BJ (cell line): ENCODE measurements at regions not wholly inside any gene's neighbourhood (a gene's known extent, or its start where the extent isn't known, plus 50 kb on each side); places are given as distances from the start of the nearest gene placed in this dataset.

Experiments
- CTCF ChIA-PET: fragments of 350-600 bp; formaldehyde crosslinking; extraction: SDS; loops from one replicate; lab custom pipeline; 2021; ENCODE audit warnings: antibody characterized with exemption, inconsistent platforms; lab: Yijun Ruan, JAX
- POLR2A ChIA-PET: fragments of 300-600 bp; sonication (Branson Sonifier 250); formaldehyde crosslinking; extraction: SDS; loops from one replicate; lab custom pipeline; 2021; ENCODE audit warnings: antibody characterized with exemption; lab: Charles Lee
- DNase-seq: peaks from one replicate; pipeline ENCODE4 v3.0.0-alpha.2; 2011; ENCODE audit warnings: low read depth
- H3K27me3 ChIP-seq: 2 replicates; pipeline ENCODE4 v1.6.0; 2011; ENCODE audit warnings: low read length; ENCODE audit not compliant: control insufficient read depth, insufficient read depth
- H3K36me3 ChIP-seq: 2 replicates; pipeline ENCODE4 v1.5.1; 2011; ENCODE audit warnings: low read length; ENCODE audit not compliant: control insufficient read depth, insufficient read depth
- H3K4me3 ChIP-seq: 2 replicates; pipeline ENCODE4 v1.5.1; 2011; ENCODE audit warnings: low read depth, mild to moderate bottlenecking, control low read depth, low read length
- CTCF ChIP-seq: IDR thresholded peaks from 2 replicates; pipeline ENCODE4 v1.5.1; 2011; ENCODE audit warnings: low read depth, mild to moderate bottlenecking, control low read depth, inconsistent platforms, low read length, moderate library complexity; ENCODE audit not compliant: insufficient read depth

GRCh38 chr4:127182687-127183086, 450.1 kb upstream of the INTU start:
- ChIA-PET POLR2A (no interaction called here), CTCF (no interaction called here)
- Histone ChIP-seq H3K27me3 (no peaks in the 10 kb centered on the region), H3K4me3 (no peak overlapping the region), H3K36me3 (no peaks in the 10 kb centered on the region)
- no peak for DNase-seq
- no peak for TF ChIP-seq CTCF

GRCh38 chr4:127188847-127189246, 443.9 kb upstream of the INTU start:
- CTCF ChIA-PET, result no interaction called here
- DNase-seq, result no peak
- POLR2A ChIA-PET, result no interaction called here
- no peak for TF ChIP-seq CTCF
- Histone ChIP-seq H3K36me3 (no peaks in the 10 kb centered on the region), H3K27me3 (no peaks in the 10 kb centered on the region), H3K4me3 (no peak overlapping the region)

GRCh38 chr4:127194281-127194680, 438.5 kb upstream of the INTU start:
- CTCF ChIA-PET, result no interaction called here

GRCh38 chr4:127196655-127197352, 436.0 kb upstream of the INTU start:
- no peak overlapping the region for H3K4me3 ChIP-seq
- TF ChIP-seq CTCF, result no peak
- H3K36me3 ChIP-seq, result no peaks in the 10 kb centered on the region
- DNase-seq, result no peak
- POLR2A ChIA-PET, result no interaction called here
- CTCF ChIA-PET, result interaction anchor here (1.0 kb wide), 1 partner anchor 16 kb away, joined by 4 read pairs; no protein-coding TSS in a partner anchor
- H3K27me3 ChIP-seq, result no peaks in the 10 kb centered on the region

More at GRCh38 chr4:127194281-127194680, 438.5 kb upstream of the INTU start:
- Histone ChIP-seq H3K4me3 (no peak overlapping the region), H3K36me3 (no peaks in the 10 kb centered on the region), H3K27me3 (no peaks in the 10 kb centered on the region)
- DNase-seq, result no peak
- no peak for TF ChIP-seq CTCF
- POLR2A ChIA-PET, result no interaction called here

GRCh38 chr4:127203562-127204200, 429.1 kb upstream of the INTU start:
- H3K27me3 ChIP-seq, result no peaks in the 10 kb centered on the region
- no peak overlapping the region for H3K4me3 ChIP-seq
- POLR2A ChIA-PET, result no interaction called here
- no peak for TF ChIP-seq CTCF
- peak; percentile 20 for DNase-seq
- CTCF ChIA-PET, result no interaction called here
- H3K36me3 ChIP-seq, result no peaks in the 10 kb centered on the region
